ENCODE measurements at regions not wholly inside any gene's neighbourhood (a gene's known extent, or its start where the extent isn't known, plus 50 kb on each side); places are given as distances from the start of the nearest gene placed in this dataset.

- no peak for TF ChIP-seq CTCF (conservative IDR thresholded peaks at IDR 0.05)
- no peak for TF ChIP-seq EZH2 (IDR thresholded peaks at IDR 0.05; ENCODE audit: low read depth)
Measured at GRCh38 chr1:240019524-240019923, 72.2 kb upstream of the FMN2 start.

Measured in PC-9 (cell line).